Muscle layer of colon (tissue), 2 donors: ENCODE measurements at regions not wholly inside any gene's neighbourhood (a gene's known extent, or its start where the extent isn't known, plus 50 kb on each side); places are given as distances from the start of the nearest gene placed in this dataset.

ENCODE experiments used
- H3K27ac ChIP-seq: one replicate; pipeline ENCODE4 v1.7.0; 2013; ENCODE audit warnings: low read depth, mild to moderate bottlenecking, low read length, moderate library complexity
- H3K27me3 ChIP-seq, 2 donors: one replicate each; pipeline ENCODE4 v1.7.0; 2013; ENCODE audit warnings: low read length in 2 of 2, mild to moderate bottlenecking in 2 of 2; ENCODE audit not compliant: insufficient read depth in 2 of 2, control insufficient read depth in 1 of 2
- H3K36me3 ChIP-seq: one replicate; pipeline ENCODE4 v1.7.0; 2013; ENCODE audit warnings: mild to moderate bottlenecking, low read length; ENCODE audit not compliant: insufficient read depth
- H3K4me1 ChIP-seq: one replicate; pipeline ENCODE4 v1.7.0; 2013; ENCODE audit warnings: mild to moderate bottlenecking, low read length; ENCODE audit not compliant: insufficient read depth
- H3K4me3 ChIP-seq, 2 donors: one replicate each; pipeline ENCODE4 v1.7.0; 2013; ENCODE audit warnings: low read length in 2 of 2, low read depth in 1 of 2, mild to moderate bottlenecking in 1 of 2, moderate library complexity in 1 of 2
- H3K9ac ChIP-seq: one replicate; pipeline ENCODE4 v1.7.0; 2013; ENCODE audit warnings: low read length
- H3K9me3 ChIP-seq: one replicate; pipeline ENCODE4 v1.7.0; 2013; ENCODE audit warnings: mild to moderate bottlenecking, low read length
- donor health status: abdominal sarcoma.
- donor health status: Adenocarcinoma of cecum.

- Histone ChIP-seq H3K27me3 (no peaks in the 10 kb centered on the region), H3K9me3 (no peaks in the 10 kb centered on the region), H3K27ac (no peak overlapping the region), H3K4me3 (no peak overlapping the region), H3K36me3 (no peaks in the 10 kb centered on the region), H3K9ac (no peak overlapping the region), H3K4me1 (no peaks in the 10 kb centered on the region)
These were observed 92.9 kb downstream of the TXNL1 start for GRCh38 chr18:56545464-56545863.

DNA sequence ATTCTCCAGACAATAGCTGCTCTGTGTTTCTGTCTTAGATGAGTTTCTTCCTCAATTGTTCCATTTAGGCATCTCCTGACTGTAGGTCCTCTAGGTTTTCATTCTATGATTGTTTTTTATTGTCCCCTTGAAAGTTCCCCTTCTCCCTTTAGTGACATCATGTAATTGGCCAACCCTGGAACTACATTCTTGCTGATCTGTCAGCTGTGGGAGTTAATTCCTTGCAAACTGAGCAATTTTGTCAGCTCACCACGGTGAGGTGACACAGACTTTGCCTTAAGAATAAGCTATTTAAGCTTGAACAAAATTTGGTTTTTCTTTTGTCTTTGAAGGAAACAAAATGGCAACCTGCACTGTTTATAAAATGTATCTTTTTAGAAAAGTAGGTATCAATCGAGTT is 95.9 kb downstream of the TXNL1 start:
- no peak overlapping the region for H3K27ac ChIP-seq
- H3K36me3 ChIP-seq: no peaks in the 10 kb centered on the region
- no peaks in the 10 kb centered on the region for H3K4me1 ChIP-seq
- no peaks in the 10 kb centered on the region for H3K9me3 ChIP-seq
- H3K4me3 ChIP-seq: no peak overlapping the region
- H3K9ac ChIP-seq: no peak overlapping the region
- H3K27me3 ChIP-seq: no peaks in the 10 kb centered on the region

DNA sequence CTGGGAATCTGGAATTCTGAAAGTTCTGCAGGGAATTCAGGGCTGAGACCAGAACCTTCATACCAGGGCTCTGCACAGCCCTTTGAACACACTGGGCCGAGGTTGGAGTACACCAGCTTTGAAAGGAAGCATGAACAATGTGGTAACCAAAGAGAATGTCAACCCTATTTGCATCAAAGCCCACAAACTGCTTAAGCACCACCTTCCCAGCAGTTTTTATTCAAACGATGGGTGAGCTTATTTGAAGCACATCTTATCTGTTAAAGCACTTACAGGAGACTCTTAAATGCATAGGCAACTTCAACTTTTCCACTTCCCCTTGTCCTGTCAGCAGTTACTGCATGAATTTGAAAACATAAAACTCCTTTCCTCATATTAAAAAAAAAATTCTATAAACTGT is 96.6 kb downstream of the TXNL1 start:
- Histone ChIP-seq H3K36me3 (no peaks in the 10 kb centered on the region), H3K4me1 (no peaks in the 10 kb centered on the region), H3K9ac (no peak overlapping the region), H3K9me3 (no peaks in the 10 kb centered on the region), H3K27me3 (no peaks in the 10 kb centered on the region), H3K27ac (no peak overlapping the region), H3K4me3 (no peak overlapping the region)

DNA sequence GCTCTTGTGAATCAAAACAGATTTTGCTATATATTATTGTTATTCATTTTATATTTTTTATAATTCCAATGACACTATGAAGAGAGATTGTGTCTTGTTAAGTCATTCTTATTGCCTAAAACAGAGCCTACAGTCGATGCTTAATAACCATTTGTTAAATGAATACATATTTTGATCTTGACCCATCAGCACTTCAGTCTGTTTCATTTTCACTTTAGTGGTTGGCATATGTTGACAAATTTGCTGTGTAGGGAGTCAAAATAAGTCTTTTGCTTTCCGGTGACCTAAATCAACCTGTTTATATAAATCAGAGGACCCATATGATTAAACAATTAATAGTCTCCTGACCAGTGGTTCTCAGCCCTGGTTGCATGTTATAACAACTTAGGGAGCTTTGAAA is 97.1 kb downstream of the TXNL1 start:
- H3K27ac ChIP-seq: no peak overlapping the region
- H3K36me3 ChIP-seq: no peaks in the 10 kb centered on the region
- no peaks in the 10 kb centered on the region for H3K9me3 ChIP-seq
- no peak overlapping the region for H3K9ac ChIP-seq
- H3K4me3 ChIP-seq: no peak overlapping the region
- H3K4me1 ChIP-seq: no peaks in the 10 kb centered on the region
- H3K27me3 ChIP-seq: no peaks in the 10 kb centered on the region

- Histone ChIP-seq H3K4me3 (no peak overlapping the region), H3K9ac (no peak overlapping the region)
These were observed 99.6 kb downstream of the TXNL1 start for GRCh38 chr18:56538746-56539145.

GRCh38 chr18:56532176-56532840 is 106.1 kb downstream of the TXNL1 start:
- H3K27ac ChIP-seq: no peak overlapping the region
- no peaks in the 10 kb centered on the region for H3K27me3 ChIP-seq
- no peak overlapping the region for H3K4me3 ChIP-seq
- H3K4me1 ChIP-seq: no peaks in the 10 kb centered on the region
- H3K9me3 ChIP-seq: no peaks in the 10 kb centered on the region
- H3K36me3 ChIP-seq: no peaks in the 10 kb centered on the region
- H3K9ac ChIP-seq: no peak overlapping the region

More at GRCh38 chr18:56538746-56539145, 99.6 kb downstream of the TXNL1 start:
- Histone ChIP-seq H3K4me1 (no peaks in the 10 kb centered on the region), H3K36me3 (no peaks in the 10 kb centered on the region), H3K27ac (no peak overlapping the region), H3K27me3 (no peaks in the 10 kb centered on the region), H3K9me3 (no peaks in the 10 kb centered on the region)

DNA sequence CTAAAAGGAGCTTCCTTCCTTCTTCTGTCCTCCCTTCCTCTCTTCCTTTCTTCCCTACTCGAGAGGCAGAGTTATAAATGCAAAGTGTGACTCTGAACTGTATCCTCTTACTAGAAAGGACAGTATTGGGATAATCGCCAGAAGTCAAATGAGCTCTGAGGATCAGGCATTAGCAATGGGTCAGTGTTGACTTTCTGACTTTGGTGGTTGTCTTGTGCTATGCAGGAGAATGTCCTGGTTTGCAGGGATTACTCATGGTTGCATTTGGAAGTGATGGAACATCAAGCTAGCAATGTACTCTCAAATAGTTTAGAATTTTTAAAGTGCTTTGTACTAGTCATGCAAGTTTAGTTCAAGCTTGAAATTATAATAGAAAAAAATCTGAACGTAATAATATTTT is 115.6 kb downstream of the TXNL1 start:
- no peaks in the 10 kb centered on the region for H3K9me3 ChIP-seq
- H3K9ac ChIP-seq: no peak overlapping the region
- no peak overlapping the region for H3K27ac ChIP-seq

GRCh38 chr18:56521263-56521662 is 117.1 kb downstream of the TXNL1 start:
- no peaks in the 10 kb centered on the region for H3K36me3 ChIP-seq
- H3K9ac ChIP-seq: no peak overlapping the region
- H3K9me3 ChIP-seq: no peaks in the 10 kb centered on the region
- H3K4me1 ChIP-seq: no peaks in the 10 kb centered on the region
- H3K4me3 ChIP-seq: no peak overlapping the region
- no peaks in the 10 kb centered on the region for H3K27me3 ChIP-seq
- no peak overlapping the region for H3K27ac ChIP-seq

More for the DNA sequence above, 115.6 kb downstream of the TXNL1 start:
- Histone ChIP-seq H3K4me3 (no peak overlapping the region), H3K27me3 (no peaks in the 10 kb centered on the region), H3K4me1 (no peaks in the 10 kb centered on the region), H3K36me3 (no peaks in the 10 kb centered on the region)

DNA sequence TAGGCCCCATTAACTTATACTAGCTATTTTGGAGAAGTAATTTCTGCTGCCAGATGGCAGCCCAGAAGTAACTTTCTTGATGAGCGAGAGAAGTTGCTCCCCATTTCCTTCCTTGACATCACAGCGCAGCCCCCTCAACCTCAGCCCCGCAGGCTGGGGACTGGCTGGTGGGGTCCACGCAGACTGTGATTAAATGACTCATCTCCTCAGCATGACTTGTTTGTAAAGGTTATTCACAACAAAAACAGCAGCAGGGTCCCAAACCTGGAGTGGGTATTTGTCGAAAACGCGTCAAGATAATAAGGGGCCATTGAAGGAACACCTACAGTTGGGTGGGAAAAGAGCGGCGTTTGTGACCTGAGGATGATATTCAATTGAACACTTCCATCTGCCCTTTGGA is 120.6 kb downstream of the TXNL1 start:
- Histone ChIP-seq H3K27me3 (no peaks in the 10 kb centered on the region), H3K9ac (no peak overlapping the region), H3K9me3 (no peaks in the 10 kb centered on the region), H3K36me3 (no peaks in the 10 kb centered on the region), H3K4me3 (no peak overlapping the region), H3K4me1 (no peaks in the 10 kb centered on the region), H3K27ac (no peak overlapping the region)

DNA sequence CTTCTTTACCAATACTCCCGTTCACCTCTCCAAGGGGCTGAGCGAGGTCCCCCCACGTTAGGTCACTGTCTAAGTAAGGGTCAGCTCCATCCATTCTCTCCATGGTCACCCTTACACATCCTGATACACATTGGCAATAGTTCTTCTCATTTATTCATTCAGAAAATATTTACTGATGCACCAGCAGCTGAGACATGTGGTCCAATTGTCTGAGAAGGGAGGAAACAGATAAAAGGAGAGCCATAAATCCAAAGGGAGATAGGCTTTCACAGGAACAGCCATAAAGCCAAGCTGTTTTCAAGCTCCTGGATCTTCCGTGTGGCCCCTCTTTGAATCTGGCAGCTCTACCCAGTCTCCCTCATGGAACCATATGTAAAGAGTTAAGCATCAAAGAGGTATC is 121.2 kb downstream of the TXNL1 start:
- H3K4me3 ChIP-seq: no peak overlapping the region
- no peaks in the 10 kb centered on the region for H3K36me3 ChIP-seq
- no peak overlapping the region for H3K9ac ChIP-seq
- H3K4me1 ChIP-seq: no peaks in the 10 kb centered on the region
- H3K27me3 ChIP-seq: no peaks in the 10 kb centered on the region
- H3K27ac ChIP-seq: no peak overlapping the region
- no peaks in the 10 kb centered on the region for H3K9me3 ChIP-seq

- no peak overlapping the region for H3K9ac ChIP-seq
- no peaks in the 10 kb centered on the region for H3K27me3 ChIP-seq
- no peak overlapping the region for H3K27ac ChIP-seq
These were observed 121.6 kb downstream of the TXNL1 start for GRCh38 chr18:56516789-56517188.

GRCh38 chr18:56515522-56515921 is 122.9 kb downstream of the TXNL1 start:
- Histone ChIP-seq H3K36me3 (no peaks in the 10 kb centered on the region), H3K27ac (no peak overlapping the region), H3K9me3 (no peaks in the 10 kb centered on the region), H3K27me3 (no peaks in the 10 kb centered on the region), H3K4me3 (no peak overlapping the region), H3K9ac (no peak overlapping the region), H3K4me1 (no peaks in the 10 kb centered on the region)

More at GRCh38 chr18:56516789-56517188, 121.6 kb downstream of the TXNL1 start:
- Histone ChIP-seq H3K36me3 (no peaks in the 10 kb centered on the region), H3K4me1 (no peaks in the 10 kb centered on the region), H3K4me3 (no peak overlapping the region), H3K9me3 (no peaks in the 10 kb centered on the region)
